Stimulated activated naive B cell treated with anti-CD40 and anti-IgM and Interleukin-4, amounts not matched to agents 10 μg/mL and 1 μg/mL and 100 μg/mL, for 72 hours (primary cell): ENCODE measurements at regions not wholly inside any gene's neighbourhood (a gene's known extent, or its start where the extent isn't known, plus 50 kb on each side); places are given as distances from the start of the nearest gene placed in this dataset.
"Not testable (repeated sequence)": the region's sequence is repeated elsewhere in the genome, so short reads cannot be mapped to it uniquely, and the experiment has no call there.

Source experiments
- ATAC-seq, 2 donors: fragments of 150-1000 bp; cut with Tn5 transposase; replicated peaks; 2 replicates each; pipeline ENCODE4 v1.10.0; 2021; ENCODE audit warnings: moderate library complexity in 1 of 2
- DNase-seq: peaks from one replicate; pipeline ENCODE4 v3.0.0; 2021
- H3K27ac Mint-ChIP-seq: one replicate; pipeline ENCODE4 v1.8.0; 2022; ENCODE audit warnings: mild to moderate bottlenecking, mixed read lengths
- H3K27me3 Mint-ChIP-seq, 2 donors: one replicate each; pipeline ENCODE4 v1.8.0; 2022; ENCODE audit warnings: mixed read lengths in 2 of 2
- H3K36me3 Mint-ChIP-seq, 2 donors: one replicate each; pipeline ENCODE4 v1.8.0; 2022; ENCODE audit warnings: mixed read lengths in 2 of 2, mild to moderate bottlenecking in 1 of 2
- H3K4me1 Mint-ChIP-seq, 2 donors: one replicate each; pipeline ENCODE4 v1.8.0; 2022; ENCODE audit warnings: mixed read lengths in 2 of 2, mild to moderate bottlenecking in 1 of 2
- H3K4me3 Mint-ChIP-seq, 2 donors: one replicate each; pipeline ENCODE4 v1.8.0; 2022; ENCODE audit warnings: mild to moderate bottlenecking in 2 of 2, mixed read lengths in 2 of 2, moderate library complexity in 1 of 2
- H3K9me3 Mint-ChIP-seq, 2 donors: one replicate each; pipeline ENCODE4 v1.8.0; 2022; ENCODE audit warnings: mixed read lengths in 2 of 2, mild to moderate bottlenecking in 1 of 2

GRCh38 chr2:215721515-215721914 is 285.6 kb upstream of the FN1 start:
- not testable (repeated sequence) for H3K27ac Mint-ChIP-seq, H3K4me3 Mint-ChIP-seq, DNase-seq, H3K4me1 Mint-ChIP-seq, H3K36me3 Mint-ChIP-seq, ATAC-seq, H3K9me3 Mint-ChIP-seq
- peaks cover 13 to 25% of the 10 kb centered on the region in 2 donors for H3K27me3 Mint-ChIP-seq

- Mint-ChIP-seq H3K4me3 (no peak overlapping the region), H3K36me3 (no peaks in the 10 kb centered on the region), H3K27ac (no peak overlapping the region)
These were observed 283.0 kb upstream of the FN1 start for GRCh38 chr2:215718890-215719289.

GRCh38 chr2:215718436-215718835 is 282.6 kb upstream of the FN1 start:
- DNase-seq (no peak), ATAC-seq (no peak)
- Mint-ChIP-seq H3K4me1 (no peaks in the 10 kb centered on the region), H3K36me3 (no peaks in the 10 kb centered on the region), H3K27me3 (peaks cover 20 to 24% of the 10 kb centered on the region in 2 donors), H3K4me3 (no peak overlapping the region), H3K27ac (no peak overlapping the region), H3K9me3 (peaks cover 2 to 4% of the 10 kb centered on the region in 2 donors)

More at GRCh38 chr2:215718890-215719289, 283.0 kb upstream of the FN1 start:
- ATAC-seq (no peak), DNase-seq (no peak)
- peaks cover 20 to 24% of the 10 kb centered on the region in 2 donors for H3K27me3 Mint-ChIP-seq
- H3K4me1 Mint-ChIP-seq, result no peaks in the 10 kb centered on the region
- peaks cover 2 to 4% of the 10 kb centered on the region in 2 donors for H3K9me3 Mint-ChIP-seq

- no peak for ATAC-seq
- H3K36me3 Mint-ChIP-seq, result no peaks in the 10 kb centered on the region
- no peak overlapping the region for H3K4me3 Mint-ChIP-seq
- no peak overlapping the region for H3K27ac Mint-ChIP-seq
- H3K27me3 Mint-ChIP-seq, result peaks cover 26 to 28% of the 10 kb centered on the region in 2 donors
- H3K9me3 Mint-ChIP-seq, result peaks cover 2 to 4% of the 10 kb centered on the region in 2 donors
- no peak for DNase-seq
- no peaks in the 10 kb centered on the region for H3K4me1 Mint-ChIP-seq
These were observed 281.9 kb upstream of the FN1 start for GRCh38 chr2:215717501-215718381.

- no peaks in the 10 kb centered on the region for H3K4me1 Mint-ChIP-seq
- no peak for DNase-seq
- H3K27me3 Mint-ChIP-seq, result peaks cover 26 to 28% of the 10 kb centered on the region in 2 donors
- H3K9me3 Mint-ChIP-seq, result peaks cover 2 to 4% of the 10 kb centered on the region in 2 donors
- no peak overlapping the region for H3K4me3 Mint-ChIP-seq
- no peak for ATAC-seq
- H3K27ac Mint-ChIP-seq, result no peak overlapping the region
- H3K36me3 Mint-ChIP-seq, result no peaks in the 10 kb centered on the region
These were observed 281.1 kb upstream of the FN1 start for GRCh38 chr2:215716956-215717355.

- no peaks in the 10 kb centered on the region for H3K4me1 Mint-ChIP-seq
- DNase-seq, result no peak
- H3K4me3 Mint-ChIP-seq, result no peak overlapping the region
These were observed 277.3 kb upstream of the FN1 start for GRCh38 chr2:215712871-215713790.

GRCh38 chr2:215712219-215712868 is 276.5 kb upstream of the FN1 start:
- DNase-seq (no peak), ATAC-seq (no peak)
- Mint-ChIP-seq H3K27me3 (peaks cover 18 to 19% of the 10 kb centered on the region in 2 donors), H3K27ac (no peak overlapping the region), H3K36me3 (no peaks in the 10 kb centered on the region), H3K4me3 (no peak overlapping the region), H3K4me1 (no peaks in the 10 kb centered on the region), H3K9me3 (no peaks in the 10 kb centered on the region)

More at GRCh38 chr2:215712871-215713790, 277.3 kb upstream of the FN1 start:
- no peaks in the 10 kb centered on the region for H3K9me3 Mint-ChIP-seq
- H3K27me3 Mint-ChIP-seq, result peaks cover 21 to 25% of the 10 kb centered on the region in 2 donors
- H3K36me3 Mint-ChIP-seq, result no peaks in the 10 kb centered on the region
- no peak for ATAC-seq
- H3K27ac Mint-ChIP-seq, result no peak overlapping the region

- DNase-seq, result no peak
- no peaks in the 10 kb centered on the region for H3K4me1 Mint-ChIP-seq
- no peak overlapping the region for H3K4me3 Mint-ChIP-seq
- H3K9me3 Mint-ChIP-seq, result no peaks in the 10 kb centered on the region
- H3K36me3 Mint-ChIP-seq, result no peaks in the 10 kb centered on the region
- peaks cover 13 to 19% of the 10 kb centered on the region in 2 donors for H3K27me3 Mint-ChIP-seq
- no peak for ATAC-seq
- H3K27ac Mint-ChIP-seq, result no peak overlapping the region
These were observed 275.7 kb upstream of the FN1 start for GRCh38 chr2:215711471-215712034.

GRCh38 chr2:215707608-215708007 is 271.7 kb upstream of the FN1 start:
- Mint-ChIP-seq H3K27me3 (no peaks in the 10 kb centered on the region), H3K4me3 (no peak overlapping the region), H3K27ac (no peak overlapping the region), H3K9me3 (no peaks in the 10 kb centered on the region), H3K4me1 (no peaks in the 10 kb centered on the region), H3K36me3 (no peaks in the 10 kb centered on the region)
- DNase-seq (no peak), ATAC-seq (no peak)

GRCh38 chr2:215705771-215706361 is 270.0 kb upstream of the FN1 start:
- H3K27me3 Mint-ChIP-seq, result no peaks in the 10 kb centered on the region
- DNase-seq (no peak), ATAC-seq (no peak)
- no peaks in the 10 kb centered on the region for H3K36me3 Mint-ChIP-seq
- H3K4me3 Mint-ChIP-seq, result no peak overlapping the region
- no peaks in the 10 kb centered on the region for H3K4me1 Mint-ChIP-seq
- H3K9me3 Mint-ChIP-seq, result no peaks in the 10 kb centered on the region
- no peak overlapping the region for H3K27ac Mint-ChIP-seq

GRCh38 chr2:215705281-215705680 is 269.4 kb upstream of the FN1 start:
- ATAC-seq (no peak), DNase-seq (no peak)
- Mint-ChIP-seq H3K4me1 (no peaks in the 10 kb centered on the region), H3K9me3 (no peaks in the 10 kb centered on the region), H3K27me3 (no peaks in the 10 kb centered on the region), H3K4me3 (no peak overlapping the region), H3K27ac (no peak overlapping the region), H3K36me3 (no peaks in the 10 kb centered on the region)

- no peaks in the 10 kb centered on the region for H3K27me3 Mint-ChIP-seq
- ATAC-seq, result no peak
- no peak overlapping the region for H3K27ac Mint-ChIP-seq
- no peak for DNase-seq
- H3K4me1 Mint-ChIP-seq, result no peaks in the 10 kb centered on the region
- H3K36me3 Mint-ChIP-seq, result peaks cover 0 to 1% of the 10 kb centered on the region in 2 donors
- peaks cover 0 to 6% of the 10 kb centered on the region in 2 donors for H3K9me3 Mint-ChIP-seq
- no peak overlapping the region for H3K4me3 Mint-ChIP-seq
These were observed 266.4 kb upstream of the FN1 start for GRCh38 chr2:215702116-215702902.
